GM18951 (cell line): ENCODE measurements at regions not wholly inside any gene's neighbourhood (a gene's known extent, or its start where the extent isn't known, plus 50 kb on each side); places are given as distances from the start of the nearest gene placed in this dataset.
"Not testable (repeated sequence)": the region's sequence is repeated elsewhere in the genome, so short reads cannot be mapped to it uniquely, and the experiment has no call there.

ENCODE experiments used
- POLR2A ChIP-seq: IDR thresholded peaks from 4 replicates; pipeline ENCODE4 v1.6.1; 2011; ENCODE audit warnings: mild to moderate bottlenecking; ENCODE audit not compliant: insufficient read length, insufficient read depth; ENCODE audit errors: extremely low read depth
- in situ Hi-C: fragments of 300-500 bp; cut with MboI; formaldehyde crosslinking; loops from one replicate; pipeline ENCODE4 v1.12.0; 2022; ENCODE audit warnings: low sequenced_read_pairs, mixed read lengths, inconsistent platforms; ENCODE audit not compliant: unreplicated experiment

DNA sequence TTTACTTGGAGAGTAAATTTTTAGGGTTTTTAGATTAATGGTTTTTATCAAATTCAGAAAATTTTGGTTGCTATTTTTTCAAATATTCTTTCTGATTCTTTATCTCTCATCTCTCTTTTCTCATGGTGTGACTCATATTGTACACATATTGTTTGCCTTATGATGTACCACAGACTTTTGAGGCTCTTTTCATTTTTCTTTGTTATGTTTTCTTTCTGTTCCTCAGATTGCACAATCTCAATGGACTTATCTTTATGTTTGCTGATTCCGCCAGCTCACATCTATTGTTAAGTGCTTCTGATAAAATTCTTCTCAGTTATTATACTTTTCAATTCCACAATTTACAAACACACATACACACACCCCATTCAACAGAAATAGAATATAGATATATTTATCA is 168.2 kb upstream of the IGFBP3 start:
- in situ Hi-C loops = no loop called here

DNA sequence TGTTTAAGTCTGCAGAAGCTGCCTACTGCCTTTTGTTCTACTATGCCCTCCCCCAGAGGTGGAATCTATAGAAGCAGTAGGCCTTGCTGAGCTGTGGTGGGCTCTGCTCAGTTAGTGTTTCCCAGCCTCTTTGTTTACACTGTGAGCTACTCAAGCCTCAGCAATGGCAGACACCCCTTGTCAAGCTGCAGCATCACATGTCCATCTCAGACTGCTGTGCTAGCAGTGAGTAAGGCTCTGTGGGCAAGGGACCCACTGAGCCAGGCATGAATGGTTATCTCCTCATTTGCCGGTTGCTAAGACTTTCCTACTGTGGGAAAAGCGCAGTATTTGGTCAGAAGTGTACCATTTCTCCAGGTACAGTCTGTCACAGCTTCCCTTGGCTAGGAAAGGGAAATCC is 167.4 kb upstream of the IGFBP3 start:
- in situ Hi-C loops = not testable (repeated sequence)

More for the DNA sequence above, 168.2 kb upstream of the IGFBP3 start:
- TF ChIP-seq POLR2A = no peak

GRCh38 chr7:46080595-46081159 is 159.6 kb upstream of the IGFBP3 start:
- in situ Hi-C loops = no loop called here
- no peak for TF ChIP-seq POLR2A

DNA sequence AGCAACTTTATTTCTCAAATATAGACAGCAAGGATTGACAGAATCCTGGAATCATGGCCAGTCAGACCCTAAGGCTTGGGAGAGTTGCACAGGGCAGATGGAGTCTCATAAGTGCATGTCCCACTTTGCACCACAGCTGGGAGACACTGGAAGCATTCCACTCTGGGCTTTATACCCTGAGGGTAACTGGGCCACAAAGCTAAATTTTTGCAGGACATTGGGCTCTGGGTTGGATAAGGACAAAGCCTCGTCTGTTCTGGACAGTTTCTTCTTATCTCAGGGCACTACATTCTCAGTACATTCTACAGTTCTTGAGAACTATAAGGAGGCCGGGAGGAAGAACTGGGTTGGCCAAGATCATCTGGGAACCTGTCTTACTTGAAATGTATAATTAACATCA is 158.3 kb upstream of the IGFBP3 start:
- TF ChIP-seq POLR2A = no peak
- in situ Hi-C loops = no loop called here

- no peak for TF ChIP-seq POLR2A
- in situ Hi-C loops = no loop called here
Measured at GRCh38 chr7:46076527-46076926, 155.5 kb upstream of the IGFBP3 start.

DNA sequence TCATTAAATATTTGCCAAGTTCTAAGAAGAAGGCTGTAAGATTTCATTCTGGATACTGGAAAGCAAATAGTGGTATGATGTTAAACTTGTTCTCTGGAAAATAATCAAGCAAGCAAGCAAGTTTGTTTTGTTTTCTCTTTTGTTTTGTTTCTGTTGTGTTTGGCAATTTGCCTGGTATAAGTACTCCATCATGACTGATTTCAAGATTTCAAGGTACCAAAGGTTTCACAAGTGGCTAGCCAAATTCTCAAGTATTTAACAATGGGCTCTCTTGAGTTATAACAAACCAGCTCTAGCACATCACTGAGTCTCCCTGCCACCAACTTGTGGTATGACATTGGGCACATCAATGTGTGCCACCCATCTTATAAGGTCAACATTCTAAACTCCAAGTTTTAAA is 151.7 kb upstream of the IGFBP3 start:
- TF ChIP-seq POLR2A = no peak
- in situ Hi-C loops = no loop called here

- in situ Hi-C loops = no loop called here
Measured at GRCh38 chr7:46071601-46072000, 150.5 kb upstream of the IGFBP3 start.

GRCh38 chr7:46071076-46071475 is 150.0 kb upstream of the IGFBP3 start:
- no peak for TF ChIP-seq POLR2A
- in situ Hi-C loops = no loop called here

More at GRCh38 chr7:46071601-46072000, 150.5 kb upstream of the IGFBP3 start:
- TF ChIP-seq POLR2A = no peak

GRCh38 chr7:46068159-46068558 is 147.1 kb upstream of the IGFBP3 start:
- no peak for TF ChIP-seq POLR2A
- in situ Hi-C loops = no loop called here

DNA sequence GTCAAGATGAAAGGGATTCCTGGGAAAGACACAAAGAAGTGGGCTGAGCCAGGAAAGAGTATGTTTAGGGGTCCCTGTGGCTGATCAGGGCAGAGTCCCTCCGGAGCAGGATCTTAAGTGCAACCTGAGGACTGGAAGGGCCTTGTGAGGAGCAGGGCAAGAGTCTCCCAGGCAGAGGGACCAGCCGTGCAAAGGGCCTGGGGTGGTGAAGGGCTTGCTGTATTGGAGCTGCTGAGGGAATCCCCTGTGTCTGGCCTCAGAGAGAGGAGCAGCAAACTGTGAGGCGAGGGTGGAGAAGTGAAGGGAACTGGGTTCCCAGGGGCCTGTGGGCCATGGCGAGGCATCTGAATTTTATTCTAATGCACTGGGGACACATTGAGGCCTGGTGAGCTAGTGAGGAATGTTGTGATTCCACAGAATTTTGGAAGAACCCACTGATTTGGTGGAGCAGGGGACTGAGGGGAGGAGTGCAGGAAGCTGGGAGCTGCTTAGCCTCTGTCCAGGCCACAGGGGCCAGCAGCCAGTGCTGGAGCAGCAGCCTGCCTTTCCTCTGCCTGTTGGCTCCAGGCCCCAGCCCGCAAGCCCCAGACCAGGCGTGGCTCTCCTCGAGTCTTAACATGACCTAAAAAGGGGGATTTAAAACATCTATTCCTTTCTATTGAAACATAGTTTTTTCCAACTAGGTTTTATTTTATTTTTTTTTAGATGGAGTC is 138.4 kb upstream of the IGFBP3 start:
- in situ Hi-C loops = no loop called here
- no peak for TF ChIP-seq POLR2A

DNA sequence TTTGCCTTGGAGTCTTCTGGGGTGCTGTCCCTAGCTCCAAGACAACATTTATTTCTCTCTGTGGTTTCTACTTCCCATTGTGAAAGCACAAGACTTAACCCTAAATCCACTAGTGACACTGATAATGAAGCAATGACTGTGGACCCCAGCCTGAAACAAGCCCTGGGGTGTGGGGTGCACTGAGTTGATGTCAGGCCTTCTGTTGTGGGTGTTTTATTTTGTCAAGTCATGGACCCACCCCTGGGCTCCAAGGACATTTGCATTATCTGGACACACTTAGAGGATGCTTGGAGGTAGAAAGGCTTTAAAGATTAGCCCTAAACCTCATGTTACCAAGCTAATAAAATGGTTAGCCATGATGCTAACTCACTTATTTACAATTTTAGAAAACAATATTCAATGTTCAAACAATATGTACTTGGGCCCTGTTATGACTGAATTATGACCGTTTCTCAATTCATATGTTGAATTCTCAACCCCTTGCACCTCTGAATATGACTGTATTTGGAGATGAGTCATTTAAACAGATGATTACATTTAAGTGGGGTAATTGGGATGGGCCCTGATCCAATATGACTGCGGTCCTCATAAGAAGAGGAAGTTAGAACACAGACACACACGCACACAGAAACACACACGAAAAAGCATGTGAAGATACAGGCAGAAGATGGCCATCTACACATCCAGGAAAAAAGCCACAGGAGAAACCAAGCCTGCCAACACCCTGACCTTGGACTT is 137.2 kb upstream of the IGFBP3 start:
- in situ Hi-C loops = no loop called here
- no peak for TF ChIP-seq POLR2A

GRCh38 chr7:46054915-46055314 is 133.8 kb upstream of the IGFBP3 start:
- in situ Hi-C loops = no loop called here
- no peak for TF ChIP-seq POLR2A

GRCh38 chr7:46054272-46054671 is 133.2 kb upstream of the IGFBP3 start:
- no peak for TF ChIP-seq POLR2A
- in situ Hi-C loops = no loop called here

GRCh38 chr7:46047581-46047980 is 126.5 kb upstream of the IGFBP3 start:
- in situ Hi-C loops = no loop called here
- TF ChIP-seq POLR2A = no peak

- in situ Hi-C loops = not testable (repeated sequence)
Measured at GRCh38 chr7:46043338-46043737, 122.3 kb upstream of the IGFBP3 start.

- in situ Hi-C loops = not testable (repeated sequence)
Measured at GRCh38 chr7:46039813-46040212, 118.7 kb upstream of the IGFBP3 start.
